GM18873 (cell line): ENCODE measurements at regions not wholly inside any gene's neighbourhood (a gene's known extent, or its start where the extent isn't known, plus 50 kb on each side); places are given as distances from the start of the nearest gene placed in this dataset.

Experiments
- ATAC-seq: cut with Tn5 transposase; IDR thresholded peaks from one replicate; pipeline ENCODE4 v1.9.1; 2021; ENCODE audit warnings: mild to moderate bottlenecking, moderate library complexity, moderate number of reproducible peaks; ENCODE audit not compliant: unreplicated experiment, low FRiP score

DNA sequence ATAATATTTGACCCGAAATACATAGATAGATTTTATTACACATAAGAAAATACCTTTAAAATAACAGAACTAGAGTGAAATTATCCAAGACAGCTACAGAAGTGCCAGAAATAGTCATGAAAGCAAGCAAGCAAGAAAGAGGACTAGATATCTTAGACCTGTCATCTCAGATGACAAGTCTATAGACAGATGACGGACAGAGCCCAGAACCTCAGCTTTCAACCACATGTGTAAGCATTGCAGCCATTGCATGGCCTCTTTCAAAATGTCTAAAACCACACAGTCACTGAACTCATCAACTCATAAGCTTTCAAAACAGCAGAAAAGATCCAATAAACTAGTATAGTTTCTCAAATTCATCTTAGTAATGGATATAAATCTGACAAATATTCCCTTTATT, 59.8 kb upstream of the FHIT start:
- no peak for ATAC-seq

DNA sequence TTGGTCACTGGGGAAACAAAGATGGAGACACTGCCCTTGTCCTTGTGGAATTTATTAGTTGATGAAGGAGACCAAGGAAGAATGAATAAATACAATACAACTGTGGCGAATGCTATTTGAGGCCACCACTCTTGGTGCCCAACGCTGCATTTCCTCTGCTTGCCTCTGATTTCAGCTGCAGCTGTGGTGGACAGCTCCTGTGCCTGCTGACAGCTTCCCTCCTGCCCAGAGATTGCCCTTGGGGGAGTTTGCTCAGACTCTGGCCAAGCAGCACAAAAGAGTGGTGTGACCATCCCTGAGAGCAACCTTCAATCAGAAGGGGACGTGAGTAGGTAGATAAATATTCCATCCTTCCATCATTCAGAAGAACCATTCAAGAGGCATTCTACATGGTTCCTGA, 64.6 kb upstream of the FHIT start:
- no peak for ATAC-seq

GRCh38 chr3:61323094-61323493, 71.8 kb upstream of the FHIT start:
- ATAC-seq, result no peak

DNA sequence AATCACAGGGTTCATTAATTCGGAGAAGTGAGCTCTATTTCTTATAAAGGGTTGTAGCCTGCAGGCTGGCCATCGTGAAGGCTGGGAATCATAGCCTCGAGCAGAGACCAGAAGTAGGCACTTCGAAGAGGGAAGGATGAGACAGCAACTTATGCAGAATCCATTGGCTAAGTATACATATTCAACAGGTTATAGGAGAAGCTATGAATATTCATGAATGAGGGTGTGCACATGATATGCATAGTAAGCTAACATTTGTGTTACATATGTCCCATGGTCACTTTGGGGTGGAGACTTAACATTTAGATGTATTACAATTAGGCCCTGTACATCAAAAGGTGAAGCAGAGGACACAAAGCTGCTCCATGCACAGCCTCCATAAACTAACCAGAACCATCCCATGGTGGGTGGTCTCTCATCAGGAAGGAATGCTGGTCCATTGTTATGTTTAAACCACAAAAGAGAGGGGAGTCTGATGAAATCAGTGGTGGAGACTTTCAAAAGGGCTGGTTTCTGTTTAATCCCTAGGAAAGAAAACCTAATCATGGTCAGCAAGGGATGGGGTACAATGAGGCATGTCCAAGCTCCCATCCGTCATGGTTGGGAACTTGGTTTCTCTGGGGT, 80.8 kb upstream of the FHIT start:
- ATAC-seq, result no peak

- ATAC-seq, result no peak
Measured at GRCh38 chr3:61333192-61333961, 82.1 kb upstream of the FHIT start.

DNA sequence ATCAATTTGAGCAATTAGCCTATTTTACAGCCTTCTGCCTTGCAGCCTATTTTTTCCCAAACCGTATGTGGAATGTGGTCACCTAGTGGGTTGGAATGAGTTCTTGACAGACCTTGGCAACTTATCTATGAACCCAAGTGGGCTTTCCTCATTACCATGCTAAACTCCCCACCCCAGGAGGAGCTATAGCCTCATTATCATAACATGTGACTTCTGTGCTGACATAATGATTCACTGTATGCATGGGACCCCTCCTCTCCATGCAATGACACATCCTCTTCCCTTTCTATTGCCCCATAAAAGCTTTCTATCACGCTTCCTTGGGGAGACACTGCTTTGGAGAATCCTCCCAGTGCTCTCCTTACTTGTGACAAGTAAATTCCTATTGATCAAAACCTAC, 83.5 kb upstream of the FHIT start:
- no peak for ATAC-seq

DNA sequence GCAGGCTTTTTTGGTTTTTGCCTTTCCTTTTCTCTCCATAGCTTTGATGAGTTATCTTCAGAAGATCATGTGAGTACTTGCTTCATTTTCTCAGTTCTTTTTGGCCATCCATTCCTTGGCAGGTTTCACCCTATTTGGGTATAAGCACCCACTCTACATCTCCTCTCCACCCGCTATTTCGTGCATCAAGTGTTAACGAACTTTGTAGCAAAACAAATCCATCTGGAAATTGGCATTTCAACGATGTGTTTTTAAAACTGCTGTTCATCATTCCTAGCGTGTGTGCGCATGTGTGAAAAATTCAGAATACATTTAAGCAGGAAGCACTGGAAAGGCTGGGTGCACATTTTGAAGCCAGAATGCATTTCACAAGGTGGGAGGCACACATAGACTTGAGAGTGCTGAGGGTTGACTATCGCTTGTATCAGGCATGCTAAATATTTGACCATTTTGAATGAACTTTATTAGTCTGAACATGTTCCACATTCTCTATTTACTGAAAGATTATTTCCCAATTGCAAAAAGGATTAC, 89.7 kb upstream of the FHIT start:
- no peak for ATAC-seq

DNA sequence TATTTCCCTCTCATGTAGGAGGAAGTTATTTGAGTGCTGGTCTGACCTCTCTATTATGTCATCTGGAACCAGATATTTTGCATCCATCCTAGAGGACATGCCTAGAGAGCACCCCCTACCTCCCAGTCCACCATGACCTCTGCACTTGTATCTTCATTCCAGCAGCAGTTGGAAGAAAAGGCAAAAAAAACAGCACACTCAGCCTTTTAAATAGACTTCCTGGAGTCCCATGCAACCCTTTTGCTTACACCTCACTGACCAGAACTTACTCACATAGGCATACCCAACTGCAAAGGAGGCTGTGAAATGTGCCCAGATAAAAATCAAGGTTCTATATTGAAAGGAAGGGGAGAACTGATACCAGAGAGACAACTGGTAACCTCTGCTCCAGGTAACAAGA, 92.3 kb upstream of the FHIT start:
- ATAC-seq, result no peak

DNA sequence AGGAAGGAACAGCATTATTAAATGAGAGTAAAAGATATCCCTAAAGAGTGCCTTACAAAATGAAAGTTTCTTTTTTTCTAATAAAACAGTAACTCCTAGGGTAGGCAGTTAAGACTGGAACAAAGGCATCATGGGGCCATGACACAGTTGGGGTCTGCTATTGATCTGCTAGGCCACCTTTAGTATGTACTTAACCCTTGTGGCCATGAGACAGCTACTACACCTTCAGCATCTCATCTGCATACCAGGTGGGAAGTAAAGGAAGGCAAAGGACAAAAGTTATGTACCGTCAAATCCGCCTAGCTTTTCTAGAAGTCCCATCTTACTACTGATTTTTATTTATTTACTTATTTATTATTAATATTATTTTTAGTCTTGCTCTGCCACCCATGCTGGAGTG, 93.8 kb upstream of the FHIT start:
- ATAC-seq, result no peak

DNA sequence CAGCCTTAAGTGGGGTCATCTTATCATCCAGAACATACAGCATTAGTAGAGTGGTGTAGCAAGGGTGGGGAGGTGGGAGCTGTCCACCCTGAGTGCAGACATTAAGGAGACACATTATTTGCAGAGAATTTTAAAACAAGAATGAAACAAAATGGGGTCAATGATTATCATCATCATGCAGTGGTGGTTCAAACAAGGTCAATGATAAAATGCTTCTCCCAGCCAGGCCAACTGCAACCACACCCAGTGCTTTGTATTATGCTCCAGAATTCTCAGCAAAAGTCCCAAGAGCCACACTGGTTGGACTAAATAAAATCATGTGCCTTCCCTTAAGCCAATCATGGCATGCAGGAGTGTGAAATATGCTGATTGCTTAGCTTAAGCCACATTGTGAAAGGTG, 96.7 kb upstream of the FHIT start:
- ATAC-seq, result no peak

DNA sequence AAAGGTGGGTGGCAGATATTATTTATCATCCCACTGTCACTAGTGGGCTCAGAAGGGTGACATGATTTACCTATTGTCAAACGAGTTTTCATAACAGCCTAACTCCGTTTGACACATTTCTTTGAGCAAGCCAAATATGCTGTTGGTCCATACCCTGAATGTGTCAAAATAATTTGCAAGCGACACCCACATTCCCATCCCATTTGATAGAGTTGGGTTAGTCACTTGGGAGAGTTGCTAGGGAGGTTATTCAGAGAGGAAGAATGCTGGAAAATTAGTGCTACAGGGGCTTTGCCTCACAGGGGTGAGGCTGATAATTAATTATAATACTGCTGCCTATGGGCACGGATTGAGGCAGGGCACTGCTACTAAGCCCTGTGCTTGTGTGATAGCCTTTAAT, 98.5 kb upstream of the FHIT start:
- no peak for ATAC-seq

- ATAC-seq, result no peak
Measured at GRCh38 chr3:61350782-61351309, 99.6 kb upstream of the FHIT start.

GRCh38 chr3:61352306-61352705, 101.1 kb upstream of the FHIT start:
- no peak for ATAC-seq

DNA sequence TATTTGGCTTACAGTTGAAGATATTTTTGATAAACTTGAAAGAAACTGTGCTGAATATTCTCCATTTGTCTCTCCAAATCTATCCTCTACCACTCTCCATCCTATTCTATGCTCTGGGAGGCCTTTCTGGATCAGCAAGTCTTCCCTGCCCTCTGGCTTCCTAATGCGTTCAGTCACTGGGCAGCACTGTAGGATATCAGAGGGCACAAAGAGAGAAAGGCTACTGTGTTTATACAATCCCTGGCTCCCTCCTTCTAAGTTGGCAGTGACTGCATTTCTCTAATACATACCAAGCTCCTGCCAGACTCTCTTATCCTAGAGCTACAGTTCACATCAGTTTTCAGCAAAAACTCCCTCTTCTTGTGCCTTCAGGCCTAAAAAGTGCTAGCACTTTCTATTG, 102.1 kb upstream of the FHIT start:
- no peak for ATAC-seq

- no peak for ATAC-seq
Measured at GRCh38 chr3:61354604-61355003, 103.4 kb upstream of the FHIT start.

DNA sequence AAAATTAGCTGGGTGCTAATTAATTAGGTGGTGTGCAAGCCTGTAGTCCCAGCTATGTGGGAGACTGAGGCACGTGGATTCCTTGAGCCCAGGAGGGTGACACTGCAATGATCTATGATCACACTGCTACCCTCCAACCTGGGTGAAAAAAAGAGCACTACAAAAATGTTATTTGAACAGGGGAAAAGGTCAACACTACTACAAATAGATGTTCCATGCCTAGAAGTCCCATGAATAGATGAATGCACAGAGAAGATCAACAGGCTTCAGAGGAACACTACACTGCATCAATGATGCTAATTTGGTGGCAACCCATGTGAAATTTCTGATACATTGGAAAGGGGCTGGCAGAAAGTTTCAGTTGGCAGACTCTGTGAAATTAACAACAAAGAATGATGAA, 105.4 kb upstream of the FHIT start:
- ATAC-seq, result no peak

DNA sequence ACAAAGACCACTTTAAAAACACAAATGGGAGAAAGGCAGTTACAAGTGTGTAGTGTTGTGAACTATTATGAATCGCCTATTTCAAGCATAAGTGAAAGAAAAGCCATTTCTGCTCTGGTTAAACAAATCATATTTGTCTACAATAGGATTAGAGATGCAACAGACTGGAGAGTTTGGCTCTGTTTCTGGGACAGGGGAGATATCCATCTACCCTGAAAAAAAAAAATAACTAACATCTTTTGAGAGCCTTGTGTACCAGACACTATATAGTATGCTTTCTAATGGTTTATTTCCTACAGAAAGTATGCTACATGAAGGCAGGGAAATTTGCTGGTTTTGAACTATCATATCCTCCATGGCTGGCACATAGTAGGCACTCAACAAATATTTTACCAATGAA, 106.7 kb upstream of the FHIT start:
- ATAC-seq, result no peak

- peak; percentile 99 for ATAC-seq
Measured at GRCh38 chr3:61358364-61358763, 107.1 kb upstream of the FHIT start.

DNA sequence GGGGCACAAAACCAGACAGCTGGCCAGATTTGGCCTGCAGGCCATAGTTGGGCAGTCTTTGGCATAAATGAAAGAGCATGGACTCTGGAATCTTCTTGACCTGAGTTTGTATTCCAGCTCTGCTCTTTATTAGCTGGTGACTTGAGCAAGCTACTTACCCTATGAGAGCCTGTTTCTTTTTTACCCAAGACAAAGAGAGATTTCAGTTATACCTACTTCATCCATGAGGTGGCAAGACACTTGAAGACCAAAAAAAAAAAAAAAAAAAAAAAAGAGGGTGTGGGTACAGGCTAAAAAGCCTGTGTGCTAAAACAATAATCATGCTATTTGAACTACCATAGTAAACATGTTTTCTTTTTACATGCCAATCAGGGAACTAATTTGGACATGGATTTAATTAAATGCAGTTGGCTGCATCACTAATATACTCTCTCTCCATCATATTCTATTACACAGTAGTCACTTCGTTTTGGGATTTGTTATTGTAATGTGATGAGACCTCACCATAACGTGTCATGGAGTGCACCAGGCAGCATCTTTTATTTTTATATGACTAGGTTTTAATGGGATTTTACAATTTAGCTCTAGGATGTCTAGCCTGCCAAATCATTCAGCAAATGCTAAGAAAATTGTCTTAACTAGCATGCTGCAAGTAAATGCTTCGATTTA, 109.2 kb upstream of the FHIT start:
- no peak for ATAC-seq

- ATAC-seq, result no peak
Measured at GRCh38 chr3:61369678-61370077, 118.4 kb upstream of the FHIT start.

GRCh38 chr3:61371123-61371522, 119.9 kb upstream of the FHIT start:
- no peak for ATAC-seq
